Epithelial cell of proximal tubule (primary cell): ENCODE measurements at regions not wholly inside any gene's neighbourhood (a gene's known extent, or its start where the extent isn't known, plus 50 kb on each side); places are given as distances from the start of the nearest gene placed in this dataset.

ENCODE experiments used
- DNase-seq: peaks from one replicate; pipeline ENCODE4 v3.0.0-alpha.2; 2011; ENCODE audit warnings: low read depth
- H3K4me3 ChIP-seq: 2 replicates; pipeline ENCODE4 v1.5.1; 2011; ENCODE audit warnings: low read depth, mild to moderate bottlenecking, low read length
- TF ChIP-seq, protein P1 (sequence below): conservative IDR thresholded peaks from 2 replicates; pipeline ENCODE4 v1.5.1; 2012; ENCODE audit warnings: low read depth, mild to moderate bottlenecking, low read length

DNA sequence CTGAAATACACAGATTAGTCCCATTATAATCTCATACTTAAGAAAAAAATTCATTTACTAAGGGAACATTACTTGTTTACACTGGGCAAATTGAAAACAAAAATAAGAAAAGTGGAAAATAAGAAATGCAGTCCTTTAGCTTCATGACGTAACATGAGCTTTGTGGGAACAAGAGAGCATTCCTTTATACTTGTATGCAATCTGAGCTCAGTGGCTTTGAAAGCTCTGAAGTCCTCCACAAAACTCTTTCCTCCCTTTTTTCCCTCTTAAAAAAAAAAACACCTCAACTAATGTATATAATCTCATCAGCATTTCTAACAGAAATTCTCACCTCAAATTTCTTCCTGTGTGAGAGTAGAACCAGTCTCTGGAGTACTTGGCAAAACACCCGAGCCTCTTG lies 76.9 kb upstream of the OTX2 start:
- no peak overlapping the region for H3K4me3 ChIP-seq
- TF ChIP-seq, protein P1, sequence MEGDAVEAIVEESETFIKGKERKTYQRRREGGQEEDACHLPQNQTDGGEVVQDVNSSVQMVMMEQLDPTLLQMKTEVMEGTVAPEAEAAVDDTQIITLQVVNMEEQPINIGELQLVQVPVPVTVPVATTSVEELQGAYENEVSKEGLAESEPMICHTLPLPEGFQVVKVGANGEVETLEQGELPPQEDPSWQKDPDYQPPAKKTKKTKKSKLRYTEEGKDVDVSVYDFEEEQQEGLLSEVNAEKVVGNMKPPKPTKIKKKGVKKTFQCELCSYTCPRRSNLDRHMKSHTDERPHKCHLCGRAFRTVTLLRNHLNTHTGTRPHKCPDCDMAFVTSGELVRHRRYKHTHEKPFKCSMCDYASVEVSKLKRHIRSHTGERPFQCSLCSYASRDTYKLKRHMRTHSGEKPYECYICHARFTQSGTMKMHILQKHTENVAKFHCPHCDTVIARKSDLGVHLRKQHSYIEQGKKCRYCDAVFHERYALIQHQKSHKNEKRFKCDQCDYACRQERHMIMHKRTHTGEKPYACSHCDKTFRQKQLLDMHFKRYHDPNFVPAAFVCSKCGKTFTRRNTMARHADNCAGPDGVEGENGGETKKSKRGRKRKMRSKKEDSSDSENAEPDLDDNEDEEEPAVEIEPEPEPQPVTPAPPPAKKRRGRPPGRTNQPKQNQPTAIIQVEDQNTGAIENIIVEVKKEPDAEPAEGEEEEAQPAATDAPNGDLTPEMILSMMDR, result no peak
- DNase-seq, result no peak

DNA sequence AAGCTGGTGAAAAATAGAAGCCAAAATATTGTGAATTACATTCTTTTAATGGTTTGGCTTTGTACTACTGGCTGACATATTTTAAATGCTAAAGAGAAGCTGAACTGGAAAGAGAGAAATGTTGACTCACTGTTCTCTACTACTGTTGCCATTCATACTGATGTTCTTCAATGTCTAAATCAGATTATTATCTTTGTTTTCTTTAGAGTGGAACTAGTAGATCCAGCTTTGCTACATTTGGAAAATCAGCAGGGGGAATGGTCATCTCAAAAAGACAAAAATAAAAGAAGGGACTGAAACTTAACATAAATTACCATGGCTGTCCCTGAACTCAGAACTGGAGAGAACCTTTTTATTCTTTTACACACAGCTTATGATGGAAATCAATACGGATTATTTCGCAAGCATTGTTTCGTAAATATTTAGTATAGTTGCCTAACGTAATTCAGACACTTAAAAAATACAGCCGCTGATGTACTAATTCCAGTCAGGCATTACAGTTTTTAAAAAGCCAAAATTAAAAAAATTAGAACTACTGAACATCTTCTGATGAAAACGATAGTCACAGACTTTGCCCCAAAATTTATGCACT lies 76.3 kb upstream of the OTX2 start:
- no peak overlapping the region for H3K4me3 ChIP-seq
- TF ChIP-seq, protein P1, result no peak
- no peak for DNase-seq

DNA sequence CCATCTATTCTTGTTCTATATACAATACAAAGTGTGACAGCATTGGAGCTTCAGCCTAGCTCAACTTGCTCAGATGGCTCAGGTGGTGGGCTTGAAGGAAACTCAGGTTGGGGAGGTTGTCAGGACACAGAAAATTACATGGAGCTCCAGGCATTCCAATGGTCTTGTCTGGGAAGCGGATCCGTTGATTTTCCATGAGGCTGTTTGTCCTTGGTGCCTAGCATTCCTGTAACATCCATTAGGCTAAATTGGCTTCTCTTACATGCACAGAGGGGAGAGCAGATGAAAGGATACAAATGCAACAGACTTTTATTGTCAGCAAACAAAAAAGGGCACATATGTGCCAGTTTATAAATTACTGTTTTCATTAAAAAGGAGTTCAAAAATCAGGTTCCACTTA lies 75.5 kb upstream of the OTX2 start:
- H3K4me3 ChIP-seq, result no peak overlapping the region
- DNase-seq, result no peak
- TF ChIP-seq, protein P1, result no peak

DNA sequence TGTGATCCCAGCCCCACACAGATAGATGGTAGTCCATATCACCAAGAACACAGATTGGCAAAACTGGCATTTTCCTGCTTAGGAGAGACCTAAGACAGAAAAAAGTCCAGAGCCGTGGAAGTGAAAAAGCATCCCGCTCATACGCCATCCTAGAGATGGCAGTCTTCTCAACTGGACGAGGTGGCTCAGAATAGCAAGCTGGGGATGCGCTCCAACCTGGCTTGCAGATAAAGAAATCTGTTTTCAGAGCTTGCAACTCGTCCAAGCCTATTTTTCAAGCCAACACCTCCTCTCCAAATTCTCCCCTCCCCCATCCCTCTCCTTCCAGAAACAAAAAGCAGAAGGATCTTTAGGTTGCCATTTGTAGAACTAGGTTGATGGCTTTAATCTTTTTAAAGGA lies 74.3 kb upstream of the OTX2 start:
- TF ChIP-seq, protein P1, result no peak
- H3K4me3 ChIP-seq, result no peak overlapping the region
- DNase-seq, result no peak

- no peak for DNase-seq
- TF ChIP-seq, protein P1, result no peak
- H3K4me3 ChIP-seq, result no peak overlapping the region
Measured at GRCh38 chr14:56881181-56881580, 70.9 kb upstream of the OTX2 start.

DNA sequence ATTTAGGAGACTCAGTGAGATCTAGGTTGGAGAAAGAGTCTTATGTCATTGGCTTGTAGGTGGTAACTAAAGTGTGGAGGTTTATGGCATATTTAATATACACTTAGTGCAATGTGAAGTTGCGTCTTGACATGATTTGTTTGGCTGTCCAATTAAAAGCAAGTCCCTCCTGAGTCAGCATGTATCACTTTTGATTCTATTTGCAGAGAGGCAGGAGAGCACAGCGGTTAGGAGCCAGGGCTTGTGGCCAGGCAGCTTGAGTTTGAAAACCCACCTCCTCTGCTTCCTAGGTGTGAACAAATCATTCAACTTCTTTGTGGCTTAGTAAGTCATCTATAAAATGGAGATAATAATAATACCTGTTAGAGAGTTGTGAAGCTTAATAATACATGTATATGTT lies 68.5 kb upstream of the OTX2 start:
- no peak for DNase-seq
- TF ChIP-seq, protein P1, result no peak
- H3K4me3 ChIP-seq, result no peak overlapping the region

DNA sequence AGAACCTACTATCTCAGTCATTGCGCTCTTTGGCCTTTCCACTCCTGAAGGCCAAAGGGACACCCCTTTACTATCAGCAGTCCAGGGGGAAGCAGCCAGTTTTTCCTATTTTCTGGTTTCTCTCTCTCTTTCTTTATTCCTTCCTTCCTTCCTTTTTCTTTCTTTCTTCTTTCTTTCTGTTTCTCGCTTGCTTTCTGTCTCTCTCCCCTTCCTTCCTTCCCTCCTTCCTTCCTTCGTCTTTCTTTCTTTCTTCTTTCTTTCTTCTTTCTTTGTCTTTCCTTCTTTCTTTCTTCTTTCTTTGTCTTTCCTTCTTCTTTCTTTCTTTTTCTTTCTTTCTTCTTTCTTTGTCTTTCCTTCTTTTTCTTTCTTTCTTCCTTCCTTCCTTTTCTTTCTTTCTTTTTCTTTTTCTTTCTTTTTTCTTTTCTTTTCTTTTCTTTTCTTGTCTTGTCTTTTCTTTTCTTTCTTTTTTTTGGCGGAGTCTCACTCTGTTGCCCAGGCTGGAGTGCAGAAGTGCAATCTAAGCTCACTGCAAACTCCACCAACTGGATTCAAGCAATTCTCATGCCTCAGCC lies 64.9 kb upstream of the OTX2 start:
- DNase-seq, result no peak
- H3K4me3 ChIP-seq, result no peak overlapping the region
- TF ChIP-seq, protein P1, result no peak
